Fibroblast of pulmonary artery (primary cell): ENCODE measurements at regions not wholly inside any gene's neighbourhood (a gene's known extent, or its start where the extent isn't known, plus 50 kb on each side); places are given as distances from the start of the nearest gene placed in this dataset.

Source experiments
- DNase-seq: peaks from one replicate; pipeline ENCODE4 v3.0.0-alpha.2; 2010; ENCODE audit warnings: low read depth
- H3K4me3 ChIP-seq: replicated peaks from 2 replicates; pipeline ENCODE4 v1.5.1; 2011; ENCODE audit warnings: low read depth, mild to moderate bottlenecking, control low read depth, low read length, moderate library complexity
- CTCF ChIP-seq: IDR thresholded peaks from 2 replicates; pipeline ENCODE4 v1.5.1; 2011; ENCODE audit warnings: mild to moderate bottlenecking, control low read depth, low read length, inconsistent platforms; ENCODE audit errors: missing control alignments

GRCh38 chr9:7606591-7606990 is 193.0 kb downstream of the DMAC1 start:
- DNase-seq: no peak
- H3K4me3 ChIP-seq: no peak overlapping the region
- no peak for TF ChIP-seq CTCF

- no peak overlapping the region for H3K4me3 ChIP-seq
- TF ChIP-seq CTCF: no peak
- DNase-seq: no peak
These were observed 197.8 kb downstream of the DMAC1 start for GRCh38 chr9:7601739-7602138.

- H3K4me3 ChIP-seq: no peak overlapping the region
- no peak for TF ChIP-seq CTCF
- no peak for DNase-seq
These were observed 201.9 kb downstream of the DMAC1 start for GRCh38 chr9:7597716-7598115.

- TF ChIP-seq CTCF: no peak
- DNase-seq: no peak
- no peak overlapping the region for H3K4me3 ChIP-seq
These were observed 207.0 kb downstream of the DMAC1 start for GRCh38 chr9:7592321-7593316.

GRCh38 chr9:7591501-7591900 is 208.1 kb downstream of the DMAC1 start:
- no peak for DNase-seq
- no peak overlapping the region for H3K4me3 ChIP-seq
- TF ChIP-seq CTCF: no peak

- no peak overlapping the region for H3K4me3 ChIP-seq
- no peak for DNase-seq
- no peak for TF ChIP-seq CTCF
These were observed 219.0 kb downstream of the DMAC1 start for GRCh38 chr9:7580568-7580967.

- TF ChIP-seq CTCF: no peak
These were observed 220.2 kb downstream of the DMAC1 start for GRCh38 chr9:7579351-7579750.

More at GRCh38 chr9:7579351-7579750, 220.2 kb downstream of the DMAC1 start:
- H3K4me3 ChIP-seq: no peak overlapping the region
- no peak for DNase-seq
